SKM-1 (cell line): ENCODE measurements at regions not wholly inside any gene's neighbourhood (a gene's known extent, or its start where the extent isn't known, plus 50 kb on each side); places are given as distances from the start of the nearest gene placed in this dataset.
"Not testable (repeated sequence)": the region's sequence is repeated elsewhere in the genome, so short reads cannot be mapped to it uniquely, and the experiment has no call there.

Experiments used
- DNase-seq: peaks from one replicate; lab custom pipeline; 2025; ENCODE audit not compliant: unreplicated experiment; lab: John Stamatoyannopoulos, UW

DNA sequence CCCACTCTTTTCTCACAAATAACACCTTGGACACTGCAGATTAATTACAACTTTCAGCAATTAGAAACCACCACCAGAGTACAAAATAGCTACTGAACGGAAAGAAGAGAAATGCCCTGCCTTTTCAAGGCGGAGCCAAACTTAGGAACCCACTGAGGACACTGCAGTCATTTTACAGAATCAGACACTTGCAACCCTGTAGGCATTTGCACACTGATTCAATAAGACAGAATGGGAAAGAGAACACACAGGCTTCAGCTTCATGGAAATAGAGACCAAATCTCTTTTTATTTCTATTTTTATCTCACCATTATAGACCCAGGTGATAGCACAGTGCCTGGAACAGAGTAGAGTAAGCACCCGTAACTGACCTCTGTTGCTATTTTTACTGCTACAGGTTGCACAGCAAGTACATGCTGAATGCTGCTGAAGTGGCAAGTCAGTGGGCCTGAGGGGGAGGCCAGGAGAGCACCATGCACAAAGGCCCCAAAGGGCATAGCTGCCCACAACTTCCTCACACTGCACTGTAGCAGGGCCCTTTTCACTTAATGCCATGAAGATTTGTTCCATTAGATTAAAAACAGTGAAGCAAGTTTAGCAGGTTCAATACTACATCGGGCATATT lies 50.7 kb upstream of the EDARADD start:
- DNase-seq, result no peak

DNA sequence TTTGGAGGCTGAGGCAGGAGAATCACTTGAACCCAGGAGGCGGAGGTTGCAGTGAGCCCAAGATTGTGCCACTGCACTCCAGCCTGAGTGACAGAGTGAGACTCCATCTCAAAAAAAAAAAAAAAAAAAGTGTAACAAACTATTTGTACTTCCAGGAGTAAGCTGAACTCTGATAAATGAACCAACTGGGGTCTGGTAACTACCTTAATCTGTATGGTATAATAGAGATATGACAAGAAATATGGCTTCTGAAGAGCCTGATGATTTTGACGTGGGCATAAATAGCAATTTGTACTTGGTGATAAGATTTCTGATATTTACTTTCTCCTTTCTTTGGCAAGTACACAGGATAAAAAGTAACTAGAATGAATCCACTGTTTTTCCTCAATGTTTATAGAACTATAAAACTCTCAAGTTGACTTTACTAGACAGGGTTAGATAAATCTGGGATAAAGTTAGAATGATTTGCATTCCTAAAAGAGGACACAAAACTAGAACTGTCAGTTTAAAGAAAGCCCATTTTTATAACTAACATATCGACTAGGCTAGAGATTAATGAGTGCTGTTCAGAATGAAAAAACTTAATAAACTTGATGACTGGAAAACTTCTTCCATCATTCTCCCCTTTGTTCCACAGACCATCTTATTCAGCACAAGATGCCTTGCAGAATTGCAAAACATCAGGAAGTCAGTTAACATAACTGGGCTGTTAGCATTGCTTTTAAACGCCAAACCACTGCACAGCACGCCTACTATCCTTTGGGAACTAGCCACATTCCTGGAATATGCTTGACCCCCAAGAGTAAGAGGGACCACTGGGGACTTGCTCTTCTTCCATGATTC lies 51.5 kb upstream of the EDARADD start:
- DNase-seq, result no peak

DNA sequence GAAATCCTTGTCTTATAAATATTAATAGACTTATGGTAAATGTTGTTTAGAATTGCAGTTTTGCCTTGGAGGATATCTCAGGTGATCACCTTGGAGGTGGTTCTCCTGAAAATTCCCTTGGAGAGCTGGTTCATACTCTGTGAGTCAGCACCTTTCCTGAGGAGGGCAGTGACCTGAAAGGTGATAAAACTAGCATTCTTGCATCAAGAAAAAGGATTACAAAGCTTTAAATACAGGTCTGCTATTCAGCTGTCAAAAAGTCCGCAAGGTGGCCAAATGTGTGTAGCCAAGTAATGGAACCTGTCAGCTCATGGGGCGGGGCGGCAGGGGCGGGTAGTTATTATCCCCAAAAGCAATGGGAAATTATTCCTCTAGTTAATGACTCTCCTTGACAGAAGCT lies 52.8 kb upstream of the EDARADD start:
- no peak for DNase-seq

DNA sequence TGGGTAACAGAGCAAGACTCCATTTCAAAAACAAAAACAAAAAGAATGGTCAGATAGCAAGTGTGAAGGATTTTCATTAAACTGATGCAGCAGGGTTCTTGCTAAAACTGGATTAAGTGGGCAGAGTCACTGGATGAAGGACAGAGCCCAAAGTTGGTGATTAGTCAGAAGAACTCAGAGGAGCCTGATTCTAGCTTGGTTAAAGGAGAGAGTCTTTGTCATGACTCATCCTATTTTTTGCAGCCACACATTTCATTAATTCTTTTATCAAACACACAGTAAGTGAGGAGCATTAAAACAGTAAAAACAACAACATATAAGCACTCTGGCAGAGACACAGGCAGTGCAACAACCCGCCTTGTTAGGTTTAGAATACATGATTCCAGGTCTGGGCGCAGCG lies 56.0 kb upstream of the EDARADD start:
- DNase-seq, result no peak

GRCh38 chr1:236336084-236336483 lies 54.3 kb upstream of the ERO1B start:
- DNase-seq, result no peak

DNA sequence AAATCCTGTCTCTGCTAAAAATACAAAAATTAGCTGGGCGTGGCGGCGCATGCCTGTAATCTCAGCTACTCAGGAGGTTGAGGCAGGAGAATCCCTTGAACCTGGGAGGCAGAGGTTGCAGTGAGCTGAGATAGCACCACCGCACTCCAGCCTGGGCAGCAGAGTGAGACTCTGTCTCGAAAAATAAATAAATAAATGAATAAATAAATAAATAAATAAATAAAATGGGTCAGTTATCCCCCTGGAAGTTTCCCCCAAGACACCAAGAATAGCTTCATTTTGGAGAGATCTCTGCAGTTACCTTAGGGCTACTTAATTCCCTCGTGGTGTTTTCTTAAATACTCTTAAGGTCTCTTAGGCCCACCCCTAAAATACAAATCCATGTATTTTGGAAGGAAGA lies 53.9 kb upstream of the ERO1B start:
- not testable (repeated sequence) for DNase-seq

GRCh38 chr1:236334893-236335545 lies 53.3 kb upstream of the ERO1B start:
- DNase-seq, result no peak

- peak; percentile 65 for DNase-seq
Observed at GRCh38 chr1:236332092-236332758, 50.5 kb upstream of the ERO1B start.
